A673 (cell line): ENCODE measurements at regions not wholly inside any gene's neighbourhood (a gene's known extent, or its start where the extent isn't known, plus 50 kb on each side); places are given as distances from the start of the nearest gene placed in this dataset.

Source experiments
- EZH2 ChIP-seq: fragments of 200-600 bp; sonication (generic); IDR thresholded peaks from 2 replicates; pipeline ENCODE4 v1.6.1; 2017; ENCODE audit warnings: borderline replicate concordance, low read depth, mild to moderate bottlenecking, mixed read lengths, antibody characterized with exemption, low read length; ENCODE audit not compliant: poor library complexity, severe bottlenecking
- TF ChIP-seq, protein P1 (sequence below): fragments of 300-800, 200-600 bp; sonication (generic); conservative IDR thresholded peaks from 2 replicates; pipeline ENCODE4 v1.5.1; 2017; ENCODE audit warnings: low read depth, mild to moderate bottlenecking, antibody characterized with exemption, low read length, moderate library complexity, mixed read lengths

DNA sequence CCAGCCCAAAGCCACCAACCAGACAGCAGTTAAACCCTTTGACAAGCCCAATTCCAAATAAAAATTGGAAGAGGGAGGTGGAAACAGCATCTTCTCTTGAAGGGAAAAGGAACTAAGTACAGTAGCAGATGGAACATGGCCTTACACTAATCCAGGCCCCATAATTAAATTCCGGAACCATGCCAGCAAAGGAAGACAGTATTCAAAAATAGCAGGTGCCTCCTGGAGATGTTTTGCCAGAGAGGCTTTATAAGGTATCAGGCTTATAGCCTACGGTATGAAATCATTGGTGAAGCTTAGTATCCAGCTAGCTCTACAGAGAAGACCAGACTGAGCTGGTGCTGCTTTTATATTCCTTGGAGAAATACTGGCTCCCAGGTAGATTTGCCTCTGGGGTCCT is 344.1 kb upstream of the API5 start:
- TF ChIP-seq EZH2 = no peak
- TF ChIP-seq, protein P1, sequence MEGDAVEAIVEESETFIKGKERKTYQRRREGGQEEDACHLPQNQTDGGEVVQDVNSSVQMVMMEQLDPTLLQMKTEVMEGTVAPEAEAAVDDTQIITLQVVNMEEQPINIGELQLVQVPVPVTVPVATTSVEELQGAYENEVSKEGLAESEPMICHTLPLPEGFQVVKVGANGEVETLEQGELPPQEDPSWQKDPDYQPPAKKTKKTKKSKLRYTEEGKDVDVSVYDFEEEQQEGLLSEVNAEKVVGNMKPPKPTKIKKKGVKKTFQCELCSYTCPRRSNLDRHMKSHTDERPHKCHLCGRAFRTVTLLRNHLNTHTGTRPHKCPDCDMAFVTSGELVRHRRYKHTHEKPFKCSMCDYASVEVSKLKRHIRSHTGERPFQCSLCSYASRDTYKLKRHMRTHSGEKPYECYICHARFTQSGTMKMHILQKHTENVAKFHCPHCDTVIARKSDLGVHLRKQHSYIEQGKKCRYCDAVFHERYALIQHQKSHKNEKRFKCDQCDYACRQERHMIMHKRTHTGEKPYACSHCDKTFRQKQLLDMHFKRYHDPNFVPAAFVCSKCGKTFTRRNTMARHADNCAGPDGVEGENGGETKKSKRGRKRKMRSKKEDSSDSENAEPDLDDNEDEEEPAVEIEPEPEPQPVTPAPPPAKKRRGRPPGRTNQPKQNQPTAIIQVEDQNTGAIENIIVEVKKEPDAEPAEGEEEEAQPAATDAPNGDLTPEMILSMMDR = no peak
